ENCODE measurements at regions not wholly inside any gene's neighbourhood (a gene's known extent, or its start where the extent isn't known, plus 50 kb on each side); places are given as distances from the start of the nearest gene placed in this dataset.
A peak's percentile ranks its signal among the peaks of the same experiment; 100 is the strongest.

- Histone ChIP-seq H3K4me3 (ENCODE audit: low read depth, low read length) (no peak overlapping the region), H3K27ac (ENCODE audit: low read depth, low read length) (no peak overlapping the region), H3K27me3 (ENCODE audit: control insufficient read depth, insufficient read depth, low read length) (no peaks in the 10 kb centered on the region), H3K9me3 (ENCODE audit: control insufficient read depth, insufficient read depth, low read length) (no peaks in the 10 kb centered on the region), H3K36me3 (ENCODE audit: control insufficient read depth, insufficient read depth, low read length) (no peaks in the 10 kb centered on the region), H3K4me1 (ENCODE audit: control insufficient read depth, insufficient read depth, low read length) (no peaks in the 10 kb centered on the region)
- DNase-seq (ENCODE audit: low read depth in 4 of 6, low spot score in 6 of 6): no peak
- 87% methylated on average over 11 of the region's 11 CpGs for WGBS (ENCODE audit: insufficient coverage)
Measured at GRCh38 chr15:80308002-80308401, 56.0 kb upstream of the CTXND1 start.

- Histone ChIP-seq H3K36me3 (ENCODE audit: control insufficient read depth, insufficient read depth, low read length) (no peaks in the 10 kb centered on the region), H3K27me3 (ENCODE audit: control insufficient read depth, insufficient read depth, low read length) (no peaks in the 10 kb centered on the region), H3K9me3 (ENCODE audit: control insufficient read depth, insufficient read depth, low read length) (no peaks in the 10 kb centered on the region), H3K4me1 (ENCODE audit: control insufficient read depth, insufficient read depth, low read length) (no peaks in the 10 kb centered on the region), H3K4me3 (ENCODE audit: low read depth, low read length) (no peak overlapping the region), H3K27ac (ENCODE audit: low read depth, low read length) (no peak overlapping the region)
- 17% methylated on average over 1 of the region's 6 CpGs for WGBS (ENCODE audit: insufficient coverage)
- DNase-seq (ENCODE audit: low read depth in 4 of 6, low spot score in 6 of 6): peak in 2 of 6 donors; percentile 25 to 67
Measured at GRCh38 chr15:80309769-80310384, 57.9 kb upstream of the CTXND1 start.

GRCh38 chr15:80310776-80311175 is 58.8 kb upstream of the CTXND1 start:
- WGBS (ENCODE audit: insufficient coverage): no CpG with 5 or more reads among the region's 7 CpGs
- Histone ChIP-seq H3K27me3 (ENCODE audit: control insufficient read depth, insufficient read depth, low read length) (no peaks in the 10 kb centered on the region), H3K4me1 (ENCODE audit: control insufficient read depth, insufficient read depth, low read length) (no peaks in the 10 kb centered on the region), H3K27ac (ENCODE audit: low read depth, low read length) (no peak overlapping the region), H3K36me3 (ENCODE audit: control insufficient read depth, insufficient read depth, low read length) (no peaks in the 10 kb centered on the region), H3K9me3 (ENCODE audit: control insufficient read depth, insufficient read depth, low read length) (no peaks in the 10 kb centered on the region), H3K4me3 (ENCODE audit: low read depth, low read length) (no peak overlapping the region)
- no peak for DNase-seq (ENCODE audit: low read depth in 4 of 6, low spot score in 6 of 6)

- peak in 1 of 6 donors; percentile 79 for DNase-seq (ENCODE audit: low read depth in 4 of 6, low spot score in 6 of 6)
- no peaks in the 10 kb centered on the region for H3K27me3 ChIP-seq (ENCODE audit: control insufficient read depth, insufficient read depth, low read length)
- 90% methylated on average over 7 of the region's 11 CpGs for WGBS (ENCODE audit: insufficient coverage)
- H3K4me1 ChIP-seq (ENCODE audit: control insufficient read depth, insufficient read depth, low read length): peaks cover 5% of the 10 kb centered on the region
- H3K4me3 ChIP-seq (ENCODE audit: low read depth, low read length): no peak overlapping the region
- H3K27ac ChIP-seq (ENCODE audit: low read depth, low read length): no peak overlapping the region
- H3K36me3 ChIP-seq (ENCODE audit: control insufficient read depth, insufficient read depth, low read length): no peaks in the 10 kb centered on the region
- H3K9me3 ChIP-seq (ENCODE audit: control insufficient read depth, insufficient read depth, low read length): no peaks in the 10 kb centered on the region
Measured at GRCh38 chr15:80315289-80315987, 63.4 kb upstream of the CTXND1 start.

- H3K9me3 ChIP-seq (ENCODE audit: control insufficient read depth, insufficient read depth, low read length): no peaks in the 10 kb centered on the region
- H3K4me1 ChIP-seq (ENCODE audit: control insufficient read depth, insufficient read depth, low read length): peaks cover 5% of the 10 kb centered on the region
- H3K36me3 ChIP-seq (ENCODE audit: control insufficient read depth, insufficient read depth, low read length): no peaks in the 10 kb centered on the region
- H3K27ac ChIP-seq (ENCODE audit: low read depth, low read length): no peak overlapping the region
- peak in 1 of 6 donors; percentile 12 for DNase-seq (ENCODE audit: low read depth in 4 of 6, low spot score in 6 of 6)
- no peak overlapping the region for H3K4me3 ChIP-seq (ENCODE audit: low read depth, low read length)
- WGBS (ENCODE audit: insufficient coverage): 78% methylated on average over 4 of the region's 8 CpGs
- no peaks in the 10 kb centered on the region for H3K27me3 ChIP-seq (ENCODE audit: control insufficient read depth, insufficient read depth, low read length)
Measured at GRCh38 chr15:80317389-80318182, 65.6 kb upstream of the CTXND1 start.

- H3K4me3 ChIP-seq (ENCODE audit: low read depth, low read length): no peak overlapping the region
- H3K9me3 ChIP-seq (ENCODE audit: control insufficient read depth, insufficient read depth, low read length): no peaks in the 10 kb centered on the region
- WGBS (ENCODE audit: insufficient coverage): 43% methylated on average over 6 of the region's 7 CpGs
- DNase-seq (ENCODE audit: low read depth in 4 of 6, low spot score in 6 of 6): peak in 2 of 6 donors; percentile 43 to 84
- no peaks in the 10 kb centered on the region for H3K27me3 ChIP-seq (ENCODE audit: control insufficient read depth, insufficient read depth, low read length)
- H3K4me1 ChIP-seq (ENCODE audit: control insufficient read depth, insufficient read depth, low read length): peaks cover 15% of the 10 kb centered on the region
- H3K36me3 ChIP-seq (ENCODE audit: control insufficient read depth, insufficient read depth, low read length): no peaks in the 10 kb centered on the region
- H3K27ac ChIP-seq (ENCODE audit: low read depth, low read length): no peak overlapping the region
Measured at GRCh38 chr15:80321853-80322252, 69.8 kb upstream of the CTXND1 start.

GRCh38 chr15:80323285-80323684 is 71.3 kb upstream of the CTXND1 start:
- Histone ChIP-seq H3K9me3 (ENCODE audit: control insufficient read depth, insufficient read depth, low read length) (no peaks in the 10 kb centered on the region), H3K27me3 (ENCODE audit: control insufficient read depth, insufficient read depth, low read length) (no peaks in the 10 kb centered on the region), H3K36me3 (ENCODE audit: control insufficient read depth, insufficient read depth, low read length) (no peaks in the 10 kb centered on the region), H3K4me3 (ENCODE audit: low read depth, low read length) (no peak overlapping the region), H3K27ac (ENCODE audit: low read depth, low read length) (no peak overlapping the region), H3K4me1 (ENCODE audit: control insufficient read depth, insufficient read depth, low read length) (peaks cover 10% of the 10 kb centered on the region)
- WGBS (ENCODE audit: insufficient coverage): no CpG with 5 or more reads among the region's 1 CpG
- no peak for DNase-seq (ENCODE audit: low read depth in 4 of 6, low spot score in 6 of 6)

- Histone ChIP-seq H3K9me3 (ENCODE audit: control insufficient read depth, insufficient read depth, low read length) (no peaks in the 10 kb centered on the region), H3K36me3 (ENCODE audit: control insufficient read depth, insufficient read depth, low read length) (no peaks in the 10 kb centered on the region), H3K27me3 (ENCODE audit: control insufficient read depth, insufficient read depth, low read length) (no peaks in the 10 kb centered on the region), H3K4me3 (ENCODE audit: low read depth, low read length) (no peak overlapping the region), H3K27ac (ENCODE audit: low read depth, low read length) (no peak overlapping the region), H3K4me1 (ENCODE audit: control insufficient read depth, insufficient read depth, low read length) (peaks cover 10% of the 10 kb centered on the region)
- WGBS (ENCODE audit: insufficient coverage): 86% methylated on average over 2 of the region's 3 CpGs
- DNase-seq (ENCODE audit: low read depth in 4 of 6, low spot score in 6 of 6): peak in 1 of 6 donors; percentile 49
Measured at GRCh38 chr15:80324545-80325080, 72.6 kb upstream of the CTXND1 start.

- WGBS (ENCODE audit: insufficient coverage): 33% methylated on average over 3 of the region's 8 CpGs
- Histone ChIP-seq H3K27ac (ENCODE audit: low read depth, low read length) (no peak overlapping the region), H3K36me3 (ENCODE audit: control insufficient read depth, insufficient read depth, low read length) (no peaks in the 10 kb centered on the region), H3K27me3 (ENCODE audit: control insufficient read depth, insufficient read depth, low read length) (no peaks in the 10 kb centered on the region), H3K9me3 (ENCODE audit: control insufficient read depth, insufficient read depth, low read length) (no peaks in the 10 kb centered on the region), H3K4me1 (ENCODE audit: control insufficient read depth, insufficient read depth, low read length) (peaks cover 10% of the 10 kb centered on the region), H3K4me3 (ENCODE audit: low read depth, low read length) (no peak overlapping the region)
- no peak for DNase-seq (ENCODE audit: low read depth in 4 of 6, low spot score in 6 of 6)
Measured at GRCh38 chr15:80325206-80325605, 73.2 kb upstream of the CTXND1 start.
